CD14-positive monocyte (primary cell): ENCODE measurements at regions not wholly inside any gene's neighbourhood (a gene's known extent, or its start where the extent isn't known, plus 50 kb on each side); places are given as distances from the start of the nearest gene placed in this dataset.

Experiments used
- DNase-seq, 3 donors: peaks; one replicate each; pipeline ENCODE4 v3.0.0-alpha.2; 2011 to 2022
- H2AFZ ChIP-seq: 2 replicates; pipeline ENCODE4 v1.6.0; 2012; ENCODE audit warnings: mild to moderate bottlenecking, low read depth, low read length, inconsistent platforms; ENCODE audit not compliant: insufficient read depth, poor library complexity, severe bottlenecking
- H3K27ac ChIP-seq, 2 donors: 1 replicate in 1 of 2; 2 replicates in 1 of 2; pipeline ENCODE4 v1.5.1; 2012 to 2013; ENCODE audit warnings: low read length in 2 of 2, control low read depth in 1 of 2, inconsistent platforms in 1 of 2, low read depth in 1 of 2, mild to moderate bottlenecking in 1 of 2
- H3K27me3 ChIP-seq, 2 donors: one replicate each; pipeline versions ENCODE4 v1.6.0 to v1.6.1; 2011 to 2013; ENCODE audit warnings: low read length in 2 of 2; ENCODE audit not compliant: control insufficient read depth in 2 of 2, insufficient read depth in 2 of 2
- H3K36me3 ChIP-seq, 2 donors: replicated peaks in 1 of 2; 1 replicate in 1 of 2; 2 replicates in 1 of 2; pipeline versions ENCODE4 v1.5.1 to v1.6.1; 2012 to 2013; ENCODE audit warnings: low read length in 2 of 2, control low read depth in 1 of 2, inconsistent platforms in 1 of 2, mild to moderate bottlenecking in 1 of 2; ENCODE audit not compliant: insufficient read depth in 2 of 2, control insufficient read depth in 1 of 2
- H3K4me1 ChIP-seq, 2 donors: 1 replicate in 1 of 2; 2 replicates in 1 of 2; pipeline versions ENCODE4 v1.5.1 to v1.6.1; 2012 to 2013; ENCODE audit warnings: low read length in 2 of 2, control low read depth in 1 of 2, inconsistent platforms in 1 of 2, mild to moderate bottlenecking in 1 of 2, moderate library complexity in 1 of 2; ENCODE audit not compliant: insufficient read depth in 2 of 2, control insufficient read depth in 1 of 2
- H3K4me2 ChIP-seq: replicated peaks from 2 replicates; pipeline ENCODE3; 2012; ENCODE audit warnings: low read length, moderate library complexity, mild to moderate bottlenecking; ENCODE audit not compliant: poor library complexity, severe bottlenecking; ENCODE audit errors: extremely low read depth
- H3K4me3 ChIP-seq, 3 experiments: fragments of 200-600 bp in 1 of 3; sonication (generic) in 1 of 3; replicated peaks in 1 of 3; 1 replicate in 2 of 3; 2 replicates in 1 of 3; pipeline ENCODE4 v1.5.1; 2011 to 2013; ENCODE audit warnings: low read length in 3 of 3, mild to moderate bottlenecking in 3 of 3, control low read depth in 2 of 3, low read depth in 2 of 3, inconsistent platforms in 1 of 3, moderate library complexity in 1 of 3
- H3K79me2 ChIP-seq: 2 replicates; pipeline ENCODE4 v1.6.0; 2012; ENCODE audit warnings: mild to moderate bottlenecking, control low read depth, inconsistent platforms, low read length, moderate library complexity; ENCODE audit not compliant: insufficient read depth
- H3K9ac ChIP-seq: 2 replicates; pipeline ENCODE4 v1.6.0; 2017; ENCODE audit warnings: low read length, mild to moderate bottlenecking; ENCODE audit not compliant: insufficient read depth, poor library complexity, severe bottlenecking
- H3K9me3 ChIP-seq, 2 donors: replicated peaks in 1 of 2; 1 replicate in 1 of 2; 2 replicates in 1 of 2; pipeline versions ENCODE4 v1.5.1 to v1.6.1; 2012 to 2013; ENCODE audit warnings: low read length in 2 of 2, control low read depth in 1 of 2; ENCODE audit not compliant: control insufficient read depth in 1 of 2, insufficient read depth in 1 of 2
- H4K20me1 ChIP-seq: 2 replicates; pipeline ENCODE4 v1.6.0; 2012; ENCODE audit warnings: mild to moderate bottlenecking, low read length, control low read depth, moderate library complexity; ENCODE audit not compliant: insufficient read depth
- H3K27ac Mint-ChIP-seq, 7 donors: one replicate each; pipeline ENCODE4 v1.8.0; 2020; ENCODE audit warnings: mild to moderate bottlenecking in 7 of 7, mixed read lengths in 7 of 7, moderate library complexity in 6 of 7, inconsistent platforms in 2 of 7
- H3K27me3 Mint-ChIP-seq, 3 donors: one replicate each; pipeline ENCODE4 v1.8.0; 2021 to 2022; ENCODE audit warnings: low read depth in 3 of 3, mild to moderate bottlenecking in 3 of 3, mixed read lengths in 3 of 3, moderate library complexity in 3 of 3, inconsistent platforms in 1 of 3
- H3K36me3 Mint-ChIP-seq, 2 donors: one replicate each; pipeline ENCODE4 v1.8.0; 2020; ENCODE audit warnings: mixed read lengths in 2 of 2, inconsistent platforms in 1 of 2, mild to moderate bottlenecking in 1 of 2
- H3K4me1 Mint-ChIP-seq: one replicate; pipeline ENCODE4 v1.8.0; 2020; ENCODE audit warnings: mild to moderate bottlenecking, mixed read lengths
- H3K4me3 Mint-ChIP-seq, 2 donors: one replicate each; pipeline ENCODE4 v1.8.0; 2020; ENCODE audit warnings: mild to moderate bottlenecking in 2 of 2, mixed read lengths in 2 of 2, moderate library complexity in 1 of 2
- H3K9me3 Mint-ChIP-seq, 7 donors: one replicate each; pipeline ENCODE4 v1.8.0; 2020 to 2022; ENCODE audit warnings: mixed read lengths in 7 of 7, mild to moderate bottlenecking in 6 of 7, moderate library complexity in 6 of 7, inconsistent platforms in 2 of 7
- CTCF ChIP-seq: fragments of 200-600 bp; IDR thresholded peaks from one replicate; pipeline ENCODE4 v1.8.0; 2022; ENCODE audit warnings: antibody characterized with exemption, mild to moderate bottlenecking
- WGBS: methylation state at CpG from one replicate; pipeline ENCODE4 v1.1.5; 2013; ENCODE audit warnings: missing lambda C conversion rate; ENCODE audit not compliant: insufficient coverage; 5-methylcytosine and 5-hydroxymethylcytosine counted together
- intact Hi-C, 2 donors: fragments of 100-400 bp; cut with micrococcal nuclease; formaldehyde crosslinking; loops; one replicate each; pipeline versions ENCODE4 v1.15.0 to v1.15.1; 2023

- 67% methylated on average over 3 of the region's 4 CpGs for WGBS
- intact Hi-C loops = no loop called here
- H3K4me3 Mint-ChIP-seq = no peak overlapping the region
- no peaks in the 10 kb centered on the region for H3K4me1 ChIP-seq
- no peak for TF ChIP-seq CTCF
- peaks cover 6 to 31% (median 21%) of the 10 kb centered on the region in 7 donors for H3K9me3 Mint-ChIP-seq
- no peaks in the 10 kb centered on the region for H3K27me3 ChIP-seq
- no peaks in the 10 kb centered on the region for H3K36me3 Mint-ChIP-seq
- no peak overlapping the region for H3K4me3 ChIP-seq
- no peaks in the 10 kb centered on the region for H3K4me1 Mint-ChIP-seq
- no peak for DNase-seq
- no peak overlapping the region for H2AFZ ChIP-seq
- no peak overlapping the region for H3K4me2 ChIP-seq
- H4K20me1 ChIP-seq = no peaks in the 10 kb centered on the region
- H3K27ac ChIP-seq = no peak overlapping the region
- H3K9ac ChIP-seq = no peak overlapping the region
- no peaks in the 10 kb centered on the region for H3K36me3 ChIP-seq
- H3K27ac Mint-ChIP-seq = no peak overlapping the region
- peaks cover 11 to 26% of the 10 kb centered on the region in 2 donors for H3K9me3 ChIP-seq
- no peaks in the 10 kb centered on the region for H3K27me3 Mint-ChIP-seq
- H3K79me2 ChIP-seq = no peaks in the 10 kb centered on the region
These were observed 256.6 kb upstream of the ITGA1 start for GRCh38 chr5:52531105-52531504.

GRCh38 chr5:52543594-52543993 is 244.1 kb upstream of the ITGA1 start:
- Mint-ChIP-seq H3K36me3 (no peaks in the 10 kb centered on the region), H3K27ac (no peak overlapping the region), H3K4me1 (no peaks in the 10 kb centered on the region), H3K4me3 (no peak overlapping the region), H3K9me3 (peaks cover 0 to 3% (median 0%) of the 10 kb centered on the region in 7 donors), H3K27me3 (no peaks in the 10 kb centered on the region)
- H3K36me3 ChIP-seq = no peaks in the 10 kb centered on the region
- H3K4me3 ChIP-seq = no peak overlapping the region
- no CpG with 5 or more reads among the region's 5 CpGs for WGBS
- no peaks in the 10 kb centered on the region for H3K79me2 ChIP-seq
- DNase-seq = no peak
- H3K27ac ChIP-seq = no peak overlapping the region
- H2AFZ ChIP-seq = no peak overlapping the region
- H4K20me1 ChIP-seq = no peaks in the 10 kb centered on the region
- no peak overlapping the region for H3K4me2 ChIP-seq
- no peak overlapping the region for H3K9ac ChIP-seq
- H3K27me3 ChIP-seq = no peaks in the 10 kb centered on the region
- no peaks in the 10 kb centered on the region for H3K4me1 ChIP-seq
- no peak for TF ChIP-seq CTCF
- intact Hi-C loops = no loop called here
- peaks cover 0 to 4% of the 10 kb centered on the region in 2 donors for H3K9me3 ChIP-seq
